ENCODE measurements at regions not wholly inside any gene's neighbourhood (a gene's known extent, or its start where the extent isn't known, plus 50 kb on each side); places are given as distances from the start of the nearest gene placed in this dataset.

DNA sequence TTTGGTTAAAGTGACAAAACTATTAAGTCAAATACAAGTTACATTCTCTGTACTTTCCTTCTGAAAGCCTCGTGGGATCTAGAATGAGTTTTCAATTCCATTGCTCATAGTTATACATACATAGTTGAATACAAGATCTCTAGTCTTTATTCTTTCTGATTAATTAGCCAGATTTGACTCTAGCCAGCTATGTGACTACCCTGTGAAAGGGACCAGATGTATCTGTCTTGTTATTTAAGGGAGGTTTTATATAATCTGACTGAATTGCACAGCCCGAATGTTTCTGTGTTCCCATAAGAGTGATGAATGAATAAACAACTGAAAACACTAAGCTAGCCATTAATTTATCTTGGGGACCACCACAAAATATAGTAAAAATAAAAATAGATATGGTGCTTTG lies 166.7 kb downstream of the TMEM167A start:
- TF ChIP-seq CTCF (IDR thresholded peaks at IDR 0.05) (no peak), SP1 (CRISPR knock-in tag; conservative IDR thresholded peaks at IDR 0.05) (no peak), TEAD4 (CRISPR knock-in tag; IDR thresholded peaks at IDR 0.05) (no peak), NFE2L1 (CRISPR knock-in tag; IDR thresholded peaks at IDR 0.05) (no peak), ATF6 (CRISPR knock-in tag; IDR thresholded peaks at IDR 0.05) (no peak), RELA (CRISPR knock-in tag; IDR thresholded peaks at IDR 0.05; ENCODE audit: borderline replicate concordance) (no peak), CREB1 (CRISPR knock-in tag; IDR thresholded peaks at IDR 0.05) (no peak)
- TF ChIP-seq, protein P1, sequence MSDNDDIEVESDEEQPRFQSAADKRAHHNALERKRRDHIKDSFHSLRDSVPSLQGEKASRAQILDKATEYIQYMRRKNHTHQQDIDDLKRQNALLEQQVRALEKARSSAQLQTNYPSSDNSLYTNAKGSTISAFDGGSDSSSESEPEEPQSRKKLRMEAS (CRISPR knock-in tag; IDR thresholded peaks at IDR 0.05): no peak
- TF ChIP-seq, protein P2, sequence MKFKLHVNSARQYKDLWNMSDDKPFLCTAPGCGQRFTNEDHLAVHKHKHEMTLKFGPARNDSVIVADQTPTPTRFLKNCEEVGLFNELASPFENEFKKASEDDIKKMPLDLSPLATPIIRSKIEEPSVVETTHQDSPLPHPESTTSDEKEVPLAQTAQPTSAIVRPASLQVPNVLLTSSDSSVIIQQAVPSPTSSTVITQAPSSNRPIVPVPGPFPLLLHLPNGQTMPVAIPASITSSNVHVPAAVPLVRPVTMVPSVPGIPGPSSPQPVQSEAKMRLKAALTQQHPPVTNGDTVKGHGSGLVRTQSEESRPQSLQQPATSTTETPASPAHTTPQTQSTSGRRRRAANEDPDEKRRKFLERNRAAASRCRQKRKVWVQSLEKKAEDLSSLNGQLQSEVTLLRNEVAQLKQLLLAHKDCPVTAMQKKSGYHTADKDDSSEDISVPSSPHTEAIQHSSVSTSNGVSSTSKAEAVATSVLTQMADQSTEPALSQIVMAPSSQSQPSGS (CRISPR knock-in tag; IDR thresholded peaks at IDR 0.05; ENCODE audit: borderline replicate concordance, low read depth): no peak
- TF ChIP-seq, protein P3, sequence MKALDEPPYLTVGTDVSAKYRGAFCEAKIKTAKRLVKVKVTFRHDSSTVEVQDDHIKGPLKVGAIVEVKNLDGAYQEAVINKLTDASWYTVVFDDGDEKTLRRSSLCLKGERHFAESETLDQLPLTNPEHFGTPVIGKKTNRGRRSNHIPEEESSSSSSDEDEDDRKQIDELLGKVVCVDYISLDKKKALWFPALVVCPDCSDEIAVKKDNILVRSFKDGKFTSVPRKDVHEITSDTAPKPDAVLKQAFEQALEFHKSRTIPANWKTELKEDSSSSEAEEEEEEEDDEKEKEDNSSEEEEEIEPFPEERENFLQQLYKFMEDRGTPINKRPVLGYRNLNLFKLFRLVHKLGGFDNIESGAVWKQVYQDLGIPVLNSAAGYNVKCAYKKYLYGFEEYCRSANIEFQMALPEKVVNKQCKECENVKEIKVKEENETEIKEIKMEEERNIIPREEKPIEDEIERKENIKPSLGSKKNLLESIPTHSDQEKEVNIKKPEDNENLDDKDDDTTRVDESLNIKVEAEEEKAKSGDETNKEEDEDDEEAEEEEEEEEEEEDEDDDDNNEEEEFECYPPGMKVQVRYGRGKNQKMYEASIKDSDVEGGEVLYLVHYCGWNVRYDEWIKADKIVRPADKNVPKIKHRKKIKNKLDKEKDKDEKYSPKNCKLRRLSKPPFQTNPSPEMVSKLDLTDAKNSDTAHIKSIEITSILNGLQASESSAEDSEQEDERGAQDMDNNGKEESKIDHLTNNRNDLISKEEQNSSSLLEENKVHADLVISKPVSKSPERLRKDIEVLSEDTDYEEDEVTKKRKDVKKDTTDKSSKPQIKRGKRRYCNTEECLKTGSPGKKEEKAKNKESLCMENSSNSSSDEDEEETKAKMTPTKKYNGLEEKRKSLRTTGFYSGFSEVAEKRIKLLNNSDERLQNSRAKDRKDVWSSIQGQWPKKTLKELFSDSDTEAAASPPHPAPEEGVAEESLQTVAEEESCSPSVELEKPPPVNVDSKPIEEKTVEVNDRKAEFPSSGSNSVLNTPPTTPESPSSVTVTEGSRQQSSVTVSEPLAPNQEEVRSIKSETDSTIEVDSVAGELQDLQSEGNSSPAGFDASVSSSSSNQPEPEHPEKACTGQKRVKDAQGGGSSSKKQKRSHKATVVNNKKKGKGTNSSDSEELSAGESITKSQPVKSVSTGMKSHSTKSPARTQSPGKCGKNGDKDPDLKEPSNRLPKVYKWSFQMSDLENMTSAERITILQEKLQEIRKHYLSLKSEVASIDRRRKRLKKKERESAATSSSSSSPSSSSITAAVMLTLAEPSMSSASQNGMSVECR (CRISPR knock-in tag; IDR thresholded peaks at IDR 0.05; ENCODE audit: borderline replicate concordance): no peak
- TF ChIP-seq, protein P4, sequence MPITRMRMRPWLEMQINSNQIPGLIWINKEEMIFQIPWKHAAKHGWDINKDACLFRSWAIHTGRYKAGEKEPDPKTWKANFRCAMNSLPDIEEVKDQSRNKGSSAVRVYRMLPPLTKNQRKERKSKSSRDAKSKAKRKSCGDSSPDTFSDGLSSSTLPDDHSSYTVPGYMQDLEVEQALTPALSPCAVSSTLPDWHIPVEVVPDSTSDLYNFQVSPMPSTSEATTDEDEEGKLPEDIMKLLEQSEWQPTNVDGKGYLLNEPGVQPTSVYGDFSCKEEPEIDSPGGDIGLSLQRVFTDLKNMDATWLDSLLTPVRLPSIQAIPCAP (CRISPR knock-in tag; IDR thresholded peaks at IDR 0.05): no peak
- TF ChIP-seq, protein P5, sequence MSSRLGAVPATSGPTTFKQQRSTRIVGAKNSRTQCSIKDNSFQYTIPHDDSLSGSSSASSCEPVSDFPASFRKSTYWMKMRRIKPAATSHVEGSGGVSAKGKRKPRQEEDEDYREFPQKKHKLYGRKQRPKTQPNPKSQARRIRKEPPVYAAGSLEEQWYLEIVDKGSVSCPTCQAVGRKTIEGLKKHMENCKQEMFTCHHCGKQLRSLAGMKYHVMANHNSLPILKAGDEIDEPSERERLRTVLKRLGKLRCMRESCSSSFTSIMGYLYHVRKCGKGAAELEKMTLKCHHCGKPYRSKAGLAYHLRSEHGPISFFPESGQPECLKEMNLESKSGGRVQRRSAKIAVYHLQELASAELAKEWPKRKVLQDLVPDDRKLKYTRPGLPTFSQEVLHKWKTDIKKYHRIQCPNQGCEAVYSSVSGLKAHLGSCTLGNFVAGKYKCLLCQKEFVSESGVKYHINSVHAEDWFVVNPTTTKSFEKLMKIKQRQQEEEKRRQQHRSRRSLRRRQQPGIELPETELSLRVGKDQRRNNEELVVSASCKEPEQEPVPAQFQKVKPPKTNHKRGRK (CRISPR knock-in tag; IDR thresholded peaks at IDR 0.05; ENCODE audit: borderline replicate concordance): no peak
